ENCODE measurements at regions not wholly inside any gene's neighbourhood (a gene's known extent, or its start where the extent isn't known, plus 50 kb on each side); places are given as distances from the start of the nearest gene placed in this dataset.

- in situ Hi-C loops (cut with HindIII; ENCODE audit: low sequenced_read_pairs): no loop called here
These were observed 51.4 kb upstream of the MSX1 start for GRCh38 chr4:4808086-4808485.

GRCh38 chr4:4805887-4806286 is 53.6 kb upstream of the MSX1 start:
- in situ Hi-C loops (cut with HindIII; ENCODE audit: low sequenced_read_pairs): no loop called here

- in situ Hi-C loops (cut with HindIII; ENCODE audit: low sequenced_read_pairs): loop anchor here (5.0 kb wide), 1 partner anchor 77 kb away; no protein-coding TSS in a partner anchor
These were observed 55.6 kb upstream of the MSX1 start for GRCh38 chr4:4803912-4804296.

- in situ Hi-C loops (cut with HindIII; ENCODE audit: low sequenced_read_pairs): loop anchor here (5.0 kb wide), 1 partner anchor 76 kb away; no protein-coding TSS in a partner anchor
These were observed 56.1 kb upstream of the MSX1 start for GRCh38 chr4:4803216-4803911.

DNA sequence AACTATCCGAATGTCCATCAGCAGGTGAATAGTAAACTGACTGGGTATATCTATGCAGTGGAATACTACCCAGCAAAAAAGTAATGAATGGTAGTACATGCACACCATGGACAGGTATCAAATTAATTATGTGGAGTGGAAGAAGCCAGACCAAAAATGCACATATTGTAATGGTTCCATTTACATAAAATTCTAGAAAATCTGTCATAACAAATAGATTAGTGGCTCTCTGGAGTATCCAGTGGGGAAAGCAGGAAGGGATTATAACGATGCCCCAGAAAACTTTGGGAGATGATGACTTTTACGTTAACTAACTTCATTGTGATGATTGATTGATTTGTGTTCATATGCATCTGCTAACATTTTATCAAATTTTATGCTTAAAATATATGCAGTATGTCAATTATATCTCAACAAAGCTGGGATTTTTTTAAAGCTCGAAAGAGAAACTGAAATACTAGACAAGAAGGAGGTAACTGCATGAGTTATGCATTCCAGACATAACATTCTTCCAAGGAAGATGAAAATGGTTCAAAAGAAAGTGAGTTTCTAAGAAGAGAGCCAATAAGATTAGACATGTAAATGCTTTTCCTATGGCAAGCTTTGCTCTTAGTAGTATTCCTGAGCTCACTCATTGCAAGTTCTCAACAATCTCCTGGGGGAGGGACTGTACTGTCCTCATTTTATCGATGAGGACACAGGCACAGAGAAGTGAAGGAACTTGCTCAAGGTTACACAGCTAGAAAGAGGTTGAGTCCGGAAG is 58.6 kb upstream of the MSX1 start:
- in situ Hi-C loops (cut with HindIII; ENCODE audit: low sequenced_read_pairs): loop anchor here (5.0 kb wide), 1 partner anchor 74 kb away; no protein-coding TSS in a partner anchor

DNA sequence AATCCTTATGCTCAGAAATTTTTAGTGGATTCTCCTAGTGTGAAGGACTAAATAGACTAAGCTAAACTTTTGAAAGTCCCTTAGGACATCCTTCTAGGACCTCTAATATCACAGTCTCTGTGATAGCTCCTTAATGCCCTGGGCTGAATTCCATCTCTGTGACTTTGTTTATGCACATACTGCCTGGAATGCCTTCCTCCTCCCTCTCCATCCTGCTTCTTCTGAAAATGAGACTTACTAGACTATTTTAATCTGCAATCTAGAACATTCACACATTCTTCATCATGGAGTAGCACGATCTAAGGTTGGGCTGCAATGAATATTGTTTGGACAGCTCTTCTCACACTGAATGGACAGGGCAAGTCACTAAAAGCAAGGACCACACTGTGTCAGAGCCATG is 65.0 kb upstream of the MSX1 start:
- in situ Hi-C loops (cut with HindIII; ENCODE audit: low sequenced_read_pairs): no loop called here

DNA sequence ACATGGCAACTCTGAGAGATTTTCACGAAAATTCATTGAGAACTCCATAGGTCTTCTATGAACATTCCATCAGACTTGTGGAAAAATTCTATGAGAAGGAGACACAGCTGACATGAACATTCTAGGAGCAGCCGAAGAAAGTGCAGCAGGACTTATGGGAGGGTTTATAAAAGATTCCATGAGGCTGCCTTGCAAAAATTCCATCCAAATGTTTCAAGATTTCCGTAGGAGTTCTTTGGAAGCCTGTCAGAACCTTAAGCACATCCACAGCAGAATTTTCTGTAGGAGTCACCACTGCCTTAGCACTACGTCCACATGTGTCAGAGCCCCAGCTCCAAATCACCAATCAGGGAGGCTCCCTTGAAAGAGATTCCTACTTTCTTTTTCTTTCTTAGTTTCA is 67.0 kb upstream of the MSX1 start:
- in situ Hi-C loops (cut with HindIII; ENCODE audit: low sequenced_read_pairs): no loop called here

DNA sequence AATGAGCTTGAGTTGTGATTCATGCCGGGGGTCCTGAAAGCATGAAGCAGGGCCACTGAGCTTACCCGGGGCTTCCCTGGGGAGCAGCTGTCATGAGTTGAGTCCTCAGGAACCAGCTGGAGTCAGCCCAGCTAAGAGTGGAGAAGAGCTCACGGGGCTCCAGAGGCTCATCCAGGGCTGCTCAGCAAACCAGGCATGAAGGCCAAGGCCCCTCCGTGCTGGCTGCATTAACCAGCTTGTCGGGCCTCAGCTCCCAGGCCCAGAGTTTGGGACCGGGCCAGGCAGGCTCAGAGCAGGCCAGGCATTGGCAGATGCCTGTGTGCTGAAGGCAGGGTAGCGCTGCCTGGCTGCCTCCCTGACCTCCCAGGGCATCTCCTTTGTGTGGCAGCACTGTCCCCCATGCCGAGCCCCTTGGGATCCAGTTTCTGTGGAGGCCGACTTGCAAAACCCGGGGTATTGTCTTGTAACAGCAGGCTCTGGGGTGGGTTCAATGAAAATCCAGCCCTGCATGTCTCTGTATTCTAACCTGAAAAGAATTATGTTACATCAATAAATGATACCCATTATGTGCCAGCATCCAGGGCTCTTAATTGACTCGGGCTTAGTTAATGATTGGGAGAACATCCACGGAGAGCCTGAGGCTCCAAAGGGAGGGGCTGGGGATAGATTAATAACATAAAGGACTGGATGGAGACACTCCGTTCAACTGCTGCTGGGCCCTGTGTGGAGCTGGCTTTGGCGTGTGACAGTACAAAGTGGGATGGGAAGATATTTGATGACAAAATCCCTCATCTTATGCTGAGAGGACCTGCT is 68.0 kb upstream of the MSX1 start:
- in situ Hi-C loops (cut with HindIII; ENCODE audit: low sequenced_read_pairs): no loop called here

DNA sequence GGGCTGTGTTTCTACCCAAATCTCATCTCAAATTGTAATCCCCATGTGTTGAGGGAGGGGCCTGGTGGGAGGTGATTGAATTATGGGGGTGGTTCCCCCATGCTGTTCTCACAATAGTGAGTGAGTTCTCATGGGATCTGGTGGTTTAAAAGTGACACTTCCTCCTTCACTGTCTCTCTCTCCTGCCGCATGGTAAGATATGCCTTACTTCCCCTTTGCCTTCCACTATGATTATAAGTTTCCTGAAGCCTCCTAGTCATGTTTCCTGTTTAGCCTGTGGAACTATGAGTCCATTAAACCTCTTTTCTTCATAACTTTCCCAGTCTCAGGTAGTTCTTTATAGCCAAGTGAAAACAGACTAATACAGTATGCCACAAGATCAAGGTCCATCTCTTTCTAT is 70.0 kb upstream of the MSX1 start:
- in situ Hi-C loops (cut with HindIII; ENCODE audit: low sequenced_read_pairs): no loop called here

- in situ Hi-C loops (cut with HindIII; ENCODE audit: low sequenced_read_pairs): no loop called here
These were observed 70.9 kb upstream of the MSX1 start for GRCh38 chr4:4788573-4788972.

DNA sequence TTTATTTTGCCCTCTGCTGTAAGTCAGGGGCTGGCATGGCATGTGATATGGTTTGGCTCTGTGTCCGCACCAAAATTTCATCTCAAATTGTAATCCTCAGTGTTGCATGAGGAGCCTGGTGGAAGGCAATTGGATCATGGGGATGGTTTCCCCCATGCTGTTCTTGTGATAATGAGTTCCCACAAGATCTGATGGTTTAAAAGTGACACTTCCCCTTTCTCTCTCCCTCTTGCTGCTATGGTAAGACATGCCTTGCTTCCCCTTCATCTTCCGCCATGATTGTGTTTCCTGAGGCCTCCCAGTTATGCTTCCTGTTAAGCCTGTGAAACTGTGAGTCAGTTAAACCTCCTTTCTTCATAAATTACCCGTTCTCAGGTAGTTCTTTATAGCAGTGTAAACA is 72.0 kb upstream of the MSX1 start:
- in situ Hi-C loops (cut with HindIII; ENCODE audit: low sequenced_read_pairs): no loop called here

GRCh38 chr4:4784379-4784778 is 75.1 kb upstream of the MSX1 start:
- in situ Hi-C loops (cut with HindIII; ENCODE audit: low sequenced_read_pairs): no loop called here

DNA sequence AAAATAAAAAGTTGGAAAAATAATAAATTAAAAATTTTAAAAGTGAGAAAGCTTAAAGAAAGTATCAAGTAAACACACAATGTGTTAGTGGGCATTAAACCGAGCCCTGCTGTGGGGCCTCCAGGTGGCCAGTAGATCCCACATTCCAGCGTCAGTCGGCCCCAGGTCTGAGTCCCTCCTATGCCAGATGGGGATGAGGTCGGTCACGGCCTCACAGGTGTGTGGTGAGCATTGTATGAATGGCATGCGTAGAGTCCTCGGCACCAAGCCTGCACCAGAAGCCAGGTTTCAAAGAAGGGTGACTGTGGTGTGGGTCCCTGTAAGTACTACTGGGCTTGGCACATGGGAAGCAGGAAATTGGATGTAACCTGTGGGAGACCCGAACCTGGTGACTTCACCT is 75.6 kb upstream of the MSX1 start:
- in situ Hi-C loops (cut with HindIII; ENCODE audit: low sequenced_read_pairs): no loop called here

GRCh38 chr4:4782969-4783368 is 76.5 kb upstream of the MSX1 start:
- in situ Hi-C loops (cut with HindIII; ENCODE audit: low sequenced_read_pairs): no loop called here

GRCh38 chr4:4781936-4782707 is 77.3 kb upstream of the MSX1 start:
- in situ Hi-C loops (cut with HindIII; ENCODE audit: low sequenced_read_pairs): no loop called here

DNA sequence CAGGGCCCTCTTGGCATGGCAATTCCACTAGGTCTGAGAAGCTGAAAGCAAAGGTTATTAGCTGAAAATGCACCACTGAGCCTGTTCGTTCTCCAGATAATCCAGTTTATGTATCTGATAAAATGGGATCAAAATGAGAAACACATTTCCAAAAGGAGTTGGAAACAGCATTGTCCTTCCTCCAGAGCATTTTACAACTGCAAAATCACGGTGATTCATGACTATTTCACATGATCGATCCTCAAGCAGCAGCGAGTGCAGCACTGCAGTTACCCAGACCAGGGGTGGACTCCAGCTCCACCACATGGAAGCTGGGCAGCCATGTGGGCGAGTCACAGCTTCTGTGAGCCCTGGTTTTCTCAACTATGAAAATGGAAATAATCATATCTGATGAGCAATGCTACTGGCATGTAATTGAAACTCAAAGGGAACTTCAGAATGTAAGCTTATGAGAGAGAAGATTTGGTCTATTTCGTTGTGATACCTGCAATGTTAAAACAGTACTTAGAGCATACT is 78.7 kb upstream of the MSX1 start:
- in situ Hi-C loops (cut with HindIII; ENCODE audit: low sequenced_read_pairs): no loop called here

GRCh38 chr4:4779486-4779885 is 80.0 kb upstream of the MSX1 start:
- in situ Hi-C loops (cut with HindIII; ENCODE audit: low sequenced_read_pairs): loop anchor here (5.0 kb wide), 1 partner anchor 68 kb away; no protein-coding TSS in a partner anchor

DNA sequence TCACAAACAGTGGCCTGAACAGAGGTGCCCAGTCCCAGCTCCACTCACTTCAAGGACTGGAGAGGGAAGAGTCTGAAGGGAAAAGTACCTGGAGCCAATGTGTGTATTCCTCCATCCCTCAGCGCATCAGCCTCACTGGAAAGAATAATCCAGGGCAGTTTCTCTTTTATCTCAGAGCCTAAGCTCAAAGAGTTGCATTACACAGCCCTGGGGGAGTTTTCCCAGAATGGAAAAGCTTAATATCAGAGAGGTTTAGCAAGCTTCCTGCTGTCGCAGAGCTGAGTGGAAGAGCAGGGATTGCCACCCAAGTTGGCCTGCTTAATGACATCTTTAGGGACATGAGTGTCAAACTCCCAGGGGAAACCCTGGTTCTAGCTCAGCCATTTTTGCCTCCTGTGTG is 80.4 kb upstream of the MSX1 start:
- in situ Hi-C loops (cut with HindIII; ENCODE audit: low sequenced_read_pairs): loop anchor here (5.0 kb wide), 1 partner anchor 68 kb away; no protein-coding TSS in a partner anchor

DNA sequence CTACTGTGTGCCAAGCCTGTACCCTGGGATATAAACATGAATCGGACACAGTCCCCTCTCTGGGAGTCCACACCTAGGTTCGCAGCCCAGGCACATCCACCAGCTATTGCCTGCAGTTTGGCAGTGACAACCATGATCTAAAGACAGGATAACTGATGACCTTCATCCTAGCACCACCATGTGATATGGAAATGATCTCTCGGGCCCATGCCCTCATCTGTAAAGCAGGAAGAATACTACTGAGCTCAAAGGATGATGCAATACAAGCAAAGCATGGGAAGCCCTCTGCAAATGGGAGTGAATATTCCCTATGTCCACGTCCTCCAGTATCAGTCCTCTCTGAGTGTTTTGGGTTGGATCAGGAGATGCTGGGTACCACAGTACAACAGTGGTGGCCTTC is 80.9 kb upstream of the MSX1 start:
- in situ Hi-C loops (cut with HindIII; ENCODE audit: low sequenced_read_pairs): loop anchor here (5.0 kb wide), 1 partner anchor 69 kb away; no protein-coding TSS in a partner anchor

- in situ Hi-C loops (cut with HindIII; ENCODE audit: low sequenced_read_pairs): loop anchor here (5.0 kb wide), 1 partner anchor 70 kb away; no protein-coding TSS in a partner anchor
These were observed 82.5 kb upstream of the MSX1 start for GRCh38 chr4:4776934-4777333.

All from endothelial cell of hepatic sinusoid (primary cell).